ENCODE measurements at regions not wholly inside any gene's neighbourhood (a gene's known extent, or its start where the extent isn't known, plus 50 kb on each side); places are given as distances from the start of the nearest gene placed in this dataset.

DNA sequence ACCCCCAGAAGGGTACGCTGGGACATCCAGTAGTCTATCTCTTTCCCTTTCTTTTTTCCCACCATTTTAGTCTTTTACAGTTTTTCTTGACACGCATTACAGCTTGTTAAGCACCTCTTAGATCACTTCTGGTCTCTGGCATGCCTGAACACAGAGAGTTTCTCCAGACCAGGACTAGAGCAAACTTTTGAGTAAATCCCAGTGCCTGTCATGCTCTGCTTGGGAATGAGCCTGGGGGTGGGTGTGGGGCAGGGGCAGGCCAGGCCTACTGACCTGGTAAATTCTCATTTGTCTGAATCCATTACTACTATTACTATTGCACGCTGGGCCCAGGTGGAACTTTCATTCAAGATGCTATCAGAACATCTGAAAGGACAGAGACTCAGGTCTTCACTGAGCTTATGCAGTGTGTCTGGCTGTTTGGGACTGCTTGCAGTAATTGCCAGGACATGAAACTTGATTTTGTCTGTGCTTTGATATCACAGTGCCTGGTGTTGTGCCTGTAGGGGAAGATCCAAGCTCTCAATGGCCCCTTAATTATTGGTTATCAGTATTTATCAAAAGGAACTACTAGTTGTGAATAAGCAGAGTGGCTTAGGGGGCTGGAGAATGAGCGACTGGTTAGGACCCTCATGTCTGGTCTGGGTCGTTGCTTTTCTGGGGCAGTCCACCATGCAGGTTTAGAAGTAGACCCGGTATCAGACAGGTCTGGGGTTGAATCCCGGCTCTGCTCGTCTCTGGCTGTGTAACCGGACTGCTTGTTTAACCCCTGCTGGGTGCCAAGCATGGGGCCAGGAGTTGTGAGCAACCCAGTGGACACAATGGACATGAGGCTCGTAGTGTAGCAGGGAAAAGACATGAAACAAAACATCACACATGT, 196.1 kb upstream of the TLE3 start:
- no peaks in the 10 kb centered on the region for H3K79me2 ChIP-seq
- no peak overlapping the region for H3K9ac ChIP-seq
- no peaks in the 10 kb centered on the region for H3K4me1 ChIP-seq
- no peak overlapping the region for H3K4me3 ChIP-seq (ENCODE audit: low read depth, low read length)
- H3K27ac ChIP-seq = no peak overlapping the region
- no peaks in the 10 kb centered on the region for H3K9me3 ChIP-seq (ENCODE audit: control insufficient read depth, low read length)
- no peak overlapping the region for H2AFZ ChIP-seq
- TF ChIP-seq, protein P1, sequence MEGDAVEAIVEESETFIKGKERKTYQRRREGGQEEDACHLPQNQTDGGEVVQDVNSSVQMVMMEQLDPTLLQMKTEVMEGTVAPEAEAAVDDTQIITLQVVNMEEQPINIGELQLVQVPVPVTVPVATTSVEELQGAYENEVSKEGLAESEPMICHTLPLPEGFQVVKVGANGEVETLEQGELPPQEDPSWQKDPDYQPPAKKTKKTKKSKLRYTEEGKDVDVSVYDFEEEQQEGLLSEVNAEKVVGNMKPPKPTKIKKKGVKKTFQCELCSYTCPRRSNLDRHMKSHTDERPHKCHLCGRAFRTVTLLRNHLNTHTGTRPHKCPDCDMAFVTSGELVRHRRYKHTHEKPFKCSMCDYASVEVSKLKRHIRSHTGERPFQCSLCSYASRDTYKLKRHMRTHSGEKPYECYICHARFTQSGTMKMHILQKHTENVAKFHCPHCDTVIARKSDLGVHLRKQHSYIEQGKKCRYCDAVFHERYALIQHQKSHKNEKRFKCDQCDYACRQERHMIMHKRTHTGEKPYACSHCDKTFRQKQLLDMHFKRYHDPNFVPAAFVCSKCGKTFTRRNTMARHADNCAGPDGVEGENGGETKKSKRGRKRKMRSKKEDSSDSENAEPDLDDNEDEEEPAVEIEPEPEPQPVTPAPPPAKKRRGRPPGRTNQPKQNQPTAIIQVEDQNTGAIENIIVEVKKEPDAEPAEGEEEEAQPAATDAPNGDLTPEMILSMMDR (IDR thresholded peaks at IDR 0.05) = no peak
- no peaks in the 10 kb centered on the region for H3K27me3 ChIP-seq (ENCODE audit: control insufficient read depth, insufficient read depth, low read length)
- H3K4me2 ChIP-seq (ENCODE audit: low read length) = no peak overlapping the region
- H3K36me3 ChIP-seq (ENCODE audit: control insufficient read depth, insufficient read depth, low read length) = no peaks in the 10 kb centered on the region

DNA sequence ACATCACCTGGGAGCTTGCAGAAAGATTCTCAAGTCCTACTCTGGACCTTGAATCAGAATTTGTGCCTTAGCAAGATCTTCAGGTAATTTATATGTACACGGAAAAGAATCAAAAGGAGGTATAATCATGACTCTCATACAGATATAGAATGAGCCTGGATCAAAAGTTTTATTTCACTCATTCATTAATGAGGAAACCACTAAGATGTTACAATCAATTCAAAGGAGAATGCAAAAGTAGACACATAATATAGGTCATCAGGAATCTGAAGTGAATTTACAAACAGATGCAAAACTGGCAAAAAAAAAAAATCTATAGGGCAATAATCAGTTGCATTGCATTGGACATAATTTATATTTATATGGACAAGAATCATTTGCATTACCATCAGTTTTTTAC, 195.4 kb upstream of the TLE3 start:
- no peak overlapping the region for H2AFZ ChIP-seq
- no peaks in the 10 kb centered on the region for H3K27me3 ChIP-seq (ENCODE audit: control insufficient read depth, insufficient read depth, low read length)
- no peaks in the 10 kb centered on the region for H3K9me3 ChIP-seq (ENCODE audit: control insufficient read depth, low read length)
- H3K4me2 ChIP-seq (ENCODE audit: low read length) = no peak overlapping the region
- TF ChIP-seq, protein P1 (IDR thresholded peaks at IDR 0.05) = no peak
- H3K36me3 ChIP-seq (ENCODE audit: control insufficient read depth, insufficient read depth, low read length) = no peaks in the 10 kb centered on the region
- H3K9ac ChIP-seq = no peak overlapping the region
- no peaks in the 10 kb centered on the region for H3K4me1 ChIP-seq
- H3K4me3 ChIP-seq (ENCODE audit: low read depth, low read length) = no peak overlapping the region
- H3K79me2 ChIP-seq = no peaks in the 10 kb centered on the region
- H3K27ac ChIP-seq = no peak overlapping the region

DNA sequence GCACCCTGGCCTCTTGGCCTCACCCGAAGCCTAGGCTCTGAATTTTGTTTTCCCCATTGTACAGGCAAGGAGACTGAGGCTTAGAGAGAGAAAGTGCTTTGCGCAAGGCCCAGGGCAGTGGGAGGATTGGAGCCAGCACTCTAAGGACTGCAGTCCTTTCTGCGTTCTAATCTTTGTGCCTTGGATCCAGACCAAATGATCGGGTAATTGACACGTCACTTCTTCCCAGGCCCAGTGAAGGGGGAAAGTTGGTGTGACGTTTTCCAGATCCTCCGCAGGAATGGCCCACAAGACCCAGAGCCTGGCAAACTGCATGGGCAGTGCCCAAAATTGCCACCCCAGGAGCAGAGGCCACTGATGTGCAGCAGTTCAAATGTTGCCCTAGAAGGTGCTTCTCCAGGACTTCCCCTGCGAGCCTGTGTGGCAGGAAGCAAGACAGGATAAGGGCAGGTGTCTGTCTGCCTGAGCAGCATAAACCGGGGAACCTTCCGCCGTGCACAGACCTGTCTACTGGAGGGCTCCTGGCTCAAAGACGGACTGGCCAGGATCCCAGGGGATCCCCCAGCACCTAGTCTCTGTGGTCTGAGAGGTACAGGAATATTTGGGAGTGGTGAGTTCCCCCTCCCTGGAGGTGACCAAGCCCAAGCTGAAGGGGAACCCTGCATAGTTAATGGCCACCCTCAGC, 194.5 kb upstream of the TLE3 start:
- Histone ChIP-seq H3K27me3 (ENCODE audit: control insufficient read depth, insufficient read depth, low read length) (no peaks in the 10 kb centered on the region), H3K79me2 (no peaks in the 10 kb centered on the region), H3K27ac (no peak overlapping the region), H3K36me3 (ENCODE audit: control insufficient read depth, insufficient read depth, low read length) (no peaks in the 10 kb centered on the region), H3K9ac (no peak overlapping the region), H3K4me3 (ENCODE audit: low read depth, low read length) (no peak overlapping the region), H3K4me2 (ENCODE audit: low read length) (no peak overlapping the region), H3K9me3 (ENCODE audit: control insufficient read depth, low read length) (no peaks in the 10 kb centered on the region), H2AFZ (no peak overlapping the region), H3K4me1 (no peaks in the 10 kb centered on the region)
- TF ChIP-seq, protein P1 (IDR thresholded peaks at IDR 0.05) = no peak

DNA sequence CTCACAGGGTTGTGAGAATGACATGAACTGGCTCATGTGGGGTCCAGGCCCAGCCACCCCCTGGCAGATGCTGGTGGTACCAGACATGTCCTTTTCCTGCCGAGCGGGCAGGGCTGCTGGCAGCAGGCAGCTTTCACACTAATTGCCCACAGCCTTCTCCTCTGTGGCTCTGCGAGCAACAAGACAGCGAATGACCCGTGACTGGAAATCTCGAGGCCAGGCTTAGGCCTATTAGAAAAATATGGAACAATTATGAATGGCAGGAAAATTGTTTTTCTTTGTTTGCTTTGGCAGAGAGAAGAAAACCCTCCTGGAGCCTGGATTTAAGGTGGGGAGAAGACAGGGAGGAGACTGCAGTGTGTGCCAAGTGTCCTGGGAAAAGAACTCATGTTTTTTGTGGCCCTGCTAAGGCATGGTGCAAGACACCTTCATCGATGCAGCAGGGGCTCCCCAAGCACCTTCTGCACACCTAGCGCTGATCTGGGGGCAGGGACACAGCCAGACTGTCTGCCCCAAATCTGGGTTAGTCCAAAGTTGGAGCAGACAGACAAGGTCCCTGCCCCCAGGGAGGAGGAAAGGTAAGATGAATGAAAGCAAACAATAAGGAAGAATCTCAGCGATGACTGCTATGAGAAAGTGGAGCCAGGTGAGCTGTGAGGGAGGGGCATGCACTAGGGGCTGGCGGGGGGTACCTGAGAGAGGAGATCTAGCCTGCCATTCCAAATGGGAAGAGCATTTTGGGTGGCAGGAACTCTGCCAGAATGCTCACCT, 193.8 kb upstream of the TLE3 start:
- no peak overlapping the region for H3K4me3 ChIP-seq (ENCODE audit: low read depth, low read length)
- H2AFZ ChIP-seq = no peak overlapping the region
- no peaks in the 10 kb centered on the region for H3K79me2 ChIP-seq
- TF ChIP-seq, protein P1 (IDR thresholded peaks at IDR 0.05) = no peak
- no peaks in the 10 kb centered on the region for H3K4me1 ChIP-seq
- H3K9me3 ChIP-seq (ENCODE audit: control insufficient read depth, low read length) = no peaks in the 10 kb centered on the region
- no peaks in the 10 kb centered on the region for H3K36me3 ChIP-seq (ENCODE audit: control insufficient read depth, insufficient read depth, low read length)
- H3K27me3 ChIP-seq (ENCODE audit: control insufficient read depth, insufficient read depth, low read length) = no peaks in the 10 kb centered on the region
- H3K27ac ChIP-seq = no peak overlapping the region
- no peak overlapping the region for H3K4me2 ChIP-seq (ENCODE audit: low read length)
- no peak overlapping the region for H3K9ac ChIP-seq

All from parathyroid adenoma (tissue), 2 donors.